ENCODE measurements at regions not wholly inside any gene's neighbourhood (a gene's known extent, or its start where the extent isn't known, plus 50 kb on each side); places are given as distances from the start of the nearest gene placed in this dataset.

- DNase-seq (ENCODE audit: low read depth): no peak
- TF ChIP-seq, protein P1, sequence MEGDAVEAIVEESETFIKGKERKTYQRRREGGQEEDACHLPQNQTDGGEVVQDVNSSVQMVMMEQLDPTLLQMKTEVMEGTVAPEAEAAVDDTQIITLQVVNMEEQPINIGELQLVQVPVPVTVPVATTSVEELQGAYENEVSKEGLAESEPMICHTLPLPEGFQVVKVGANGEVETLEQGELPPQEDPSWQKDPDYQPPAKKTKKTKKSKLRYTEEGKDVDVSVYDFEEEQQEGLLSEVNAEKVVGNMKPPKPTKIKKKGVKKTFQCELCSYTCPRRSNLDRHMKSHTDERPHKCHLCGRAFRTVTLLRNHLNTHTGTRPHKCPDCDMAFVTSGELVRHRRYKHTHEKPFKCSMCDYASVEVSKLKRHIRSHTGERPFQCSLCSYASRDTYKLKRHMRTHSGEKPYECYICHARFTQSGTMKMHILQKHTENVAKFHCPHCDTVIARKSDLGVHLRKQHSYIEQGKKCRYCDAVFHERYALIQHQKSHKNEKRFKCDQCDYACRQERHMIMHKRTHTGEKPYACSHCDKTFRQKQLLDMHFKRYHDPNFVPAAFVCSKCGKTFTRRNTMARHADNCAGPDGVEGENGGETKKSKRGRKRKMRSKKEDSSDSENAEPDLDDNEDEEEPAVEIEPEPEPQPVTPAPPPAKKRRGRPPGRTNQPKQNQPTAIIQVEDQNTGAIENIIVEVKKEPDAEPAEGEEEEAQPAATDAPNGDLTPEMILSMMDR (IDR thresholded peaks at IDR 0.05; ENCODE audit: insufficient read depth, low read depth, low read length, missing control alignments): no peak
- no peak overlapping the region for H3K4me3 ChIP-seq (ENCODE audit: low read depth, low read length)
Observed at GRCh38 chr6:80946402-80946801, 806.1 kb downstream of the TENT5A start.

GRCh38 chr6:80942911-80943310 lies 809.6 kb downstream of the TENT5A start:
- no peak overlapping the region for H3K4me3 ChIP-seq (ENCODE audit: low read depth, low read length)
- no peak for DNase-seq (ENCODE audit: low read depth)
- TF ChIP-seq, protein P1 (IDR thresholded peaks at IDR 0.05; ENCODE audit: insufficient read depth, low read depth, low read length, missing control alignments): no peak

GRCh38 chr6:80940976-80941375 lies 811.5 kb downstream of the TENT5A start:
- TF ChIP-seq, protein P1 (IDR thresholded peaks at IDR 0.05; ENCODE audit: insufficient read depth, low read depth, low read length, missing control alignments): no peak
- H3K4me3 ChIP-seq (ENCODE audit: low read depth, low read length): no peak overlapping the region
- no peak for DNase-seq (ENCODE audit: low read depth)

- no peak for DNase-seq (ENCODE audit: low read depth)
- TF ChIP-seq, protein P1 (IDR thresholded peaks at IDR 0.05; ENCODE audit: insufficient read depth, low read depth, low read length, missing control alignments): no peak
- H3K4me3 ChIP-seq (ENCODE audit: low read depth, low read length): no peak overlapping the region
Observed at GRCh38 chr6:80940571-80940970, 811.9 kb downstream of the TENT5A start.

DNA sequence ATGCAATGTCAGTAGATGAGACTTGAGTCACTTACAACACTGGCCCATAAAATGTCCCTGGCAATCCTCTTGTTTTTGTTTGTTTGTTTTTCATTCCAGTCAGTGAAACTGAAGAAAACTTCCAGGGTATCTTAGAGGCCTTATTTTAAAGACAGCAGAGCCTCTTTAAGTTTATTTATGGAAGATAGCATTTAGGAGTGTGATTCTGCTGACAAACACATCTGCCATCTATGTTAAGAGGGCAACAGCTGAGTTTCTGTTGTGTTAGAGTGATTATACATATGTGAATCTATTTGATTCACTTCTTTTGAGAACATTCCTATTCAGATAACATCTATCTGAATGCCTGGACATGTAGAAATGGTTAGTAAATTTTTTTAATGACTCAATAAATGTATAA lies 812.6 kb downstream of the TENT5A start:
- TF ChIP-seq, protein P1 (IDR thresholded peaks at IDR 0.05; ENCODE audit: insufficient read depth, low read depth, low read length, missing control alignments): no peak
- no peak for DNase-seq (ENCODE audit: low read depth)
- no peak overlapping the region for H3K4me3 ChIP-seq (ENCODE audit: low read depth, low read length)

DNA sequence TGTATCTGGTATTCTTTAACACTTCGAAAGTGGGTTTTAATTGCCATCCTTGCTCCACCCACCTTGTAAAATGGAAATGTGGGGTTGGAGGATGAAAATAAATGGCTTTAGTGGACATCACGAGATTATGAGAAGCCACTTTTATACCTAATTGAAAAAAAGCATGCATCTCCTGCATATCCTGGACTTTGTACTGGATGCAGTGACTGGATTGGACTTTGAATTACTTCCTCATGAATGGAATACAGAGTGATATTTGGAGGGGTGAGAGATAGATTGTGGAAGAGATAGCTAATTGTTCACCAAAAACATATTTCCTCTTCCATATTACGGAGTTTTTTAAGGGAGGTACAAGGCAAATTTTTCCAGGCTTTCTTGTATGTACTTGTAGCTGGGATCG lies 813.0 kb downstream of the TENT5A start:
- no peak for DNase-seq (ENCODE audit: low read depth)
- H3K4me3 ChIP-seq (ENCODE audit: low read depth, low read length): no peak overlapping the region
- TF ChIP-seq, protein P1 (IDR thresholded peaks at IDR 0.05; ENCODE audit: insufficient read depth, low read depth, low read length, missing control alignments): no peak

GRCh38 chr6:80938131-80938530 lies 814.4 kb downstream of the TENT5A start:
- TF ChIP-seq, protein P1 (IDR thresholded peaks at IDR 0.05; ENCODE audit: insufficient read depth, low read depth, low read length, missing control alignments): no peak
- H3K4me3 ChIP-seq (ENCODE audit: low read depth, low read length): no peak overlapping the region
- DNase-seq (ENCODE audit: low read depth): no peak
